Pancreas (tissue), 10 donors: ENCODE measurements at regions not wholly inside any gene's neighbourhood (a gene's known extent, or its start where the extent isn't known, plus 50 kb on each side); places are given as distances from the start of the nearest gene placed in this dataset.
"Not testable (repeated sequence)": the region's sequence is repeated elsewhere in the genome, so short reads cannot be mapped to it uniquely, and the experiment has no call there.

ENCODE experiments used
- ATAC-seq, 4 donors: fragments of 200-7000 bp; cut with Tn5 transposase; one replicate each; pipeline versions ENCODE4 v1.8.0 to v1.9.1; 2020; ENCODE audit warnings: mild to moderate bottlenecking in 4 of 4, moderate library complexity in 4 of 4
- DNase-seq, 6 donors: peaks; one replicate each; pipeline ENCODE4 v3.0.0-alpha.2; 2020
- FAIRE-seq: peaks from 2 replicates; lab custom pipeline; 2012; peaks lifted over from hg19 to GRCh38; lab: Jason Lieb, UNC
- H3K27ac ChIP-seq, 4 donors: fragments of 200-600 bp; sonication (generic); 1 replicate in 3 of 4; 2 replicates in 1 of 4; pipeline versions ENCODE4 v1.5.0 to v1.8.0; 2020
- H3K27me3 ChIP-seq, 4 donors: fragments of 200-600 bp; one replicate each; pipeline ENCODE4 v1.8.0; 2021
- H3K36me3 ChIP-seq, 3 donors: fragments of 200-600 bp; sonication (generic) in 1 of 3; one replicate each; pipeline versions ENCODE4 v1.5.0 to v1.8.0; 2020 to 2021
- H3K4me1 ChIP-seq, 3 donors: fragments of 200-600 bp; one replicate each; pipeline ENCODE4 v1.8.0; 2021
- H3K4me3 ChIP-seq, 4 donors: fragments of 200-600 bp; sonication (generic) in 2 of 4; one replicate each; pipeline versions ENCODE4 v1.5.0 to v1.8.0; 2020 to 2021
- H3K9me3 ChIP-seq, 4 donors: fragments of 200-600 bp; one replicate each; pipeline ENCODE4 v1.8.0; 2021
- CTCF ChIP-seq, 4 donors: fragments of 200-600 bp; sonication (generic) in 3 of 4; IDR thresholded peaks; one replicate each; pipeline versions ENCODE4 v1.5.0 to v1.8.0; 2021; ENCODE audit warnings: antibody characterized with exemption in 4 of 4
- whole genome bisulfite sequencing, 2 donors: extraction: QIAGEN DNeasy Blood & Tissue Kit; methylation state at CpG; one replicate each; pipeline ENCODE4 v1.1.7; 2013; 5-methylcytosine and 5-hydroxymethylcytosine counted together
- intact Hi-C, 3 donors: fragments of 100-400 bp; cut with DNase I; formaldehyde crosslinking; loops; one replicate each; pipeline versions ENCODE4 v1.11.1 to v1.14.2; 2022
- donor health status: healthy with polysubstance abuse.
- donor health status: DM: no; HTN: no; CAD: no; lungs with moderate emphysema.
- donor health status: DM: no; HTN: no; CAD: no.
- donor health status: control.
- donor health status: control.
- donor health status: Bipolar disorder and iron deficiency.
- donor health status: DM: yes; HTN: yes; CAD: no.
- donor health status: DM: no; HTN: no; CAD: no.
- donor health status: DM: no; HTN: no; CAD: no.
- donor health status: DM: yes; HTN: yes; CAD: no.

DNA sequence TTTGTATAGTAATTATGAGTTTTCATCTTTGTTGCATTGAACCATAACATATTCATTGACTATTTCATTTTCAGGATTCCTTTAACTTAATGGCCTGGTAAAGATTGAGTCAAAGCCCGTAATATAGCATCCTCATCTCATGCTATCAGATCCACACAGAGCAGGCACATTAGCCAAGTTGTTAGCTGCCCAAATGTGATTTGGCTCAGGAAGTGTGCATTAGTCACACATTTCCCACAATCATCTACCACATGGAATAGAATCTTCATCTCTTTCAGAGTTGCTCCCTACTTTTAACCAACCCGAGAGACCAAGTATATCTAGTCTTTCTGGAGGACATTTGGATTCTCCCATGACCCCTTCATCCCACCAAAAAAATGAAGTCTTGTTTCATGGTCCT lies 481.0 kb upstream of the PTGER4 start:
- DNase-seq (no peak), FAIRE-seq (no peak), ATAC-seq (no peak)
- no peak overlapping the region for H3K4me3 ChIP-seq
- H3K9me3 ChIP-seq: no peaks in the 10 kb centered on the region
- peaks cover 7 to 13% (median 8%) of the 10 kb centered on the region in 3 donors for H3K4me1 ChIP-seq
- no peak for TF ChIP-seq CTCF (IDR thresholded peaks at IDR 0.05)
- H3K27me3 ChIP-seq: no peaks in the 10 kb centered on the region
- no peaks in the 10 kb centered on the region for H3K36me3 ChIP-seq
- 83 to 94% methylated on average over 2 of the region's 2 CpGs for WGBS, 2 donors
- intact Hi-C loops: no loop called here
- H3K27ac ChIP-seq: no peak overlapping the region

- intact Hi-C loops, FAIRE-seq, ATAC-seq, H3K4me1 ChIP-seq, H3K36me3 ChIP-seq, DNase-seq, H3K9me3 ChIP-seq, H3K4me3 ChIP-seq, H3K27ac ChIP-seq, H3K27me3 ChIP-seq: not testable (repeated sequence)
- 96 to 98% methylated on average over 7 of the region's 7 CpGs for WGBS, 2 donors
These were observed 484.1 kb upstream of the PTGER4 start for GRCh38 chr5:40195574-40195973.

DNA sequence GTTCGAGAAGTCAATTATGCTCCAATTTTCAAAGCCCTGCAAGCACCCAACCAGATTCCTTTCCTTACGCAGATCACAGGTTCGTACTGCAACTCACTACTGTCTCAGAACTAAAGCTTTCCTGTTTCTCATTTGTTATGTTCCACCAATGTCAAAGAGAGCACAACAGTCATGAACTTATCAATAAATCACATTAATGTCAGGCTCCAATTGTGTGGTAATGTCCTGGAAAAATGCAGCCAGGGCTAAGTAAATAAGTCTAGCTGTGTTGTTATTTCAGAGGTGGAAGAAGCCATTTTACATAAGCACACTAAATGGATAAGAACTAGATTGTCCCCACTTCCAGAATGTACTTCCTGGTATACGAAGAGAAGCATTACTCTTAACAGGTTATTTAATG lies 488.6 kb upstream of the PTGER4 start:
- DNase-seq (no peak), ATAC-seq (no peak), FAIRE-seq (no peak)
- TF ChIP-seq CTCF (IDR thresholded peaks at IDR 0.05): no peak
- WGBS, 2 donors: 54 to 57% methylated on average over 4 of the region's 4 CpGs
- Histone ChIP-seq H3K36me3 (no peaks in the 10 kb centered on the region), H3K4me3 (no peak overlapping the region), H3K27me3 (no peaks in the 10 kb centered on the region), H3K9me3 (no peaks in the 10 kb centered on the region), H3K27ac (no peak overlapping the region), H3K4me1 (no peaks in the 10 kb centered on the region)
- intact Hi-C loops: no loop called here

- Histone ChIP-seq H3K36me3 (no peaks in the 10 kb centered on the region), H3K9me3 (no peaks in the 10 kb centered on the region), H3K4me1 (no peaks in the 10 kb centered on the region), H3K27ac (no peak overlapping the region), H3K4me3 (no peak overlapping the region), H3K27me3 (no peaks in the 10 kb centered on the region)
- ATAC-seq: no peak
- no peak for FAIRE-seq
- no peak for DNase-seq
- TF ChIP-seq CTCF (IDR thresholded peaks at IDR 0.05): no peak
- intact Hi-C loops: no loop called here
These were observed 507.0 kb upstream of the PTGER4 start for GRCh38 chr5:40172721-40173120.

- intact Hi-C loops: no loop called here
- H3K27me3 ChIP-seq: no peaks in the 10 kb centered on the region
- TF ChIP-seq CTCF (IDR thresholded peaks at IDR 0.05): no peak
- no peaks in the 10 kb centered on the region for H3K4me1 ChIP-seq
- no peak overlapping the region for H3K4me3 ChIP-seq
- WGBS, 2 donors: 60 to 99% methylated on average over 2 of the region's 2 CpGs
- H3K36me3 ChIP-seq: no peaks in the 10 kb centered on the region
- peak; percentile 23 for FAIRE-seq
- no peak for DNase-seq
- ATAC-seq: no peak
- no peaks in the 10 kb centered on the region for H3K9me3 ChIP-seq
- no peak overlapping the region for H3K27ac ChIP-seq
These were observed 507.7 kb upstream of the PTGER4 start for GRCh38 chr5:40171971-40172370.

DNA sequence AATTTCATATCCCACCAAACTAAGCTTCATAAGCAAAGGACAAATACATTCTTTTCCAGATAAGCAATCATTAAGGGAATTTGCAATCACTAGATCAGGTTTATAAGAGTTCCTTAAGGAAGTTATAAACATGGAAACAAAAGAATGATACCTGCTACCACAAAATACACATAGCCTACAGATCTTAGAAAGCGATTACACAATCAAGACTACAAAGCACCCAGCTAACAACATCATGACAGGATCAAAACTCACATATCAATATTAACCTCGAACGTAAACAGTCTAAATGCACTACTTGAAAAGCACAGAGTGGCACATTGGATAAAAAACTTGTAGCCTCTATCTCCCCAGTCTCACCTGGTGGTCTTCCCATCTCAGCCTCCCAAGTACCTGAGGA lies 512.4 kb upstream of the PTGER4 start:
- Histone ChIP-seq H3K9me3 (no peaks in the 10 kb centered on the region), H3K27me3 (no peaks in the 10 kb centered on the region), H3K36me3 (no peaks in the 10 kb centered on the region), H3K4me1 (no peaks in the 10 kb centered on the region), H3K4me3 (no peak overlapping the region), H3K27ac (no peak overlapping the region)
- intact Hi-C loops: no loop called here
- DNase-seq (no peak), ATAC-seq (no peak), FAIRE-seq (no peak)
- TF ChIP-seq CTCF (IDR thresholded peaks at IDR 0.05): no peak
- WGBS, 2 donors: 82 to 85% methylated on average over 3 of the region's 3 CpGs
